Common myeloid progenitor, CD34-positive (primary cell): ENCODE measurements at regions not wholly inside any gene's neighbourhood (a gene's known extent, or its start where the extent isn't known, plus 50 kb on each side); places are given as distances from the start of the nearest gene placed in this dataset.

Experiments used
- CTCF ChIA-PET: fragments of 350-600 bp; sonication (Branson Sonifier 250); formaldehyde crosslinking; loops from one replicate; lab custom pipeline; 2021; ENCODE audit warnings: antibody characterized with exemption; lab: Charles Lee
- POLR2A ChIA-PET: fragments of 350-600 bp; sonication (Branson Sonifier 250); formaldehyde crosslinking; loops from one replicate; lab custom pipeline; 2021; ENCODE audit warnings: antibody characterized with exemption; lab: Charles Lee
- DNase-seq, 3 donors: peaks; one replicate each; pipeline versions ENCODE4 v3.0.0 to v3.0.0-alpha.2; 2013
- H3K27ac ChIP-seq, 2 experiments: 1 replicate in 1 of 2; 2 replicates in 1 of 2; pipeline ENCODE4 v1.7.0; 2013; ENCODE audit warnings: inconsistent platforms in 2 of 2, low read length in 2 of 2, mild to moderate bottlenecking in 2 of 2, low read depth in 1 of 2, moderate library complexity in 1 of 2; ENCODE audit not compliant: severe bottlenecking in 2 of 2, insufficient read depth in 1 of 2, poor library complexity in 1 of 2
- H3K27me3 ChIP-seq, 5 experiments: replicated peaks in 2 of 5; 1 replicate in 3 of 5; 2 replicates in 2 of 5; pipeline versions ENCODE4 v1.6.1 to v1.7.0; 2013; ENCODE audit warnings: low read length in 4 of 5, mild to moderate bottlenecking in 2 of 5, moderate library complexity in 2 of 5, inconsistent platforms in 1 of 5; ENCODE audit not compliant: insufficient read depth in 5 of 5, control insufficient read depth in 4 of 5
- H3K36me3 ChIP-seq, 4 experiments: 1 replicate in 2 of 4; 2 replicates in 2 of 4; pipeline versions ENCODE4 v1.6.1 to v1.7.0; 2013; ENCODE audit warnings: low read length in 3 of 4, control low read depth in 1 of 4, mild to moderate bottlenecking in 1 of 4; ENCODE audit not compliant: control insufficient read depth in 4 of 4, insufficient read depth in 4 of 4
- H3K4me1 ChIP-seq, 4 experiments: 1 replicate in 3 of 4; 2 replicates in 1 of 4; pipeline versions ENCODE4 v1.6.1 to v1.7.1; 2013; ENCODE audit warnings: low read length in 3 of 4, mild to moderate bottlenecking in 3 of 4, control low read depth in 1 of 4, inconsistent platforms in 1 of 4, moderate library complexity in 1 of 4; ENCODE audit not compliant: control insufficient read depth in 4 of 4, insufficient read depth in 4 of 4; ENCODE audit errors: control extremely low read depth in 1 of 4
- H3K4me3 ChIP-seq, 7 experiments: 1 replicate in 4 of 7; 2 replicates in 3 of 7; pipeline versions ENCODE4 v1.5.1 to v1.7.0; 2013; ENCODE audit warnings: mild to moderate bottlenecking in 7 of 7, low read length in 6 of 7, moderate library complexity in 6 of 7, inconsistent platforms in 2 of 7, low read depth in 2 of 7, control low read depth in 1 of 7; ENCODE audit not compliant: insufficient read depth in 4 of 7, control insufficient read depth in 1 of 7; ENCODE audit errors: extremely low read depth in 1 of 7
- H3K9me3 ChIP-seq, 5 experiments: 1 replicate in 4 of 5; 2 replicates in 1 of 5; pipeline versions ENCODE4 v1.6.1 to v1.7.1; 2013; ENCODE audit warnings: low read length in 4 of 5, mild to moderate bottlenecking in 2 of 5, inconsistent platforms in 1 of 5, low read depth in 1 of 5, moderate library complexity in 1 of 5; ENCODE audit not compliant: control insufficient read depth in 4 of 5, insufficient read depth in 2 of 5; ENCODE audit errors: control extremely low read depth in 1 of 5
- WGBS: methylation state at CpG from one replicate; pipeline ENCODE4 v1.1.5; 2013; ENCODE audit not compliant: insufficient coverage; 5-methylcytosine and 5-hydroxymethylcytosine counted together

GRCh38 chr12:90079529-90080210 lies 371.0 kb upstream of the ATP2B1 start:
- no peak overlapping the region for H3K4me3 ChIP-seq
- no peaks in the 10 kb centered on the region for H3K36me3 ChIP-seq
- CTCF ChIA-PET: no interaction called here
- H3K4me1 ChIP-seq: peaks cover 0 to 6% (median 2%) of the 10 kb centered on the region in 4 experiments
- WGBS: 98% methylated on average over 3 of the region's 4 CpGs
- POLR2A ChIA-PET: no interaction called here
- H3K27me3 ChIP-seq: peaks cover 0 to 18% (median 2%) of the 10 kb centered on the region in 5 experiments
- no peaks in the 10 kb centered on the region for H3K9me3 ChIP-seq
- no peak overlapping the region for H3K27ac ChIP-seq
- DNase-seq: no peak

DNA sequence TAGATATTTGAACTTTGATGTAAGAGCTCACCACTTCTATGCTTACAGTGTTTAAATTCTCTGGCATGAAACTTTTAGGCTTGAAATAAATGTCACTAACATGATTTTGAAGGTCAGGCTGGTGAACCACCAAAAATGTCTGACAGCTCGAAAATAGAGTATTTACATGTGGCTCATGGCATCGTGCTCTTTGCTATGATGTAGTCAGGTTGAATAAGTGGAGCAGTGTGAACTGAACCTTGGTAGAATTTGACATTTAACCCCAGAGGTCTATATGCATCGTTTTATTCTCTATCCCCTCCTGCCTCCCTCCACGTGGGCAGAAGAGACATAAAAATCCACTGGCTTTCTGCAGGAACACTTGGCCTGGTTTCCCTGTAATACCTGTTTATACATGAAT lies 369.7 kb upstream of the ATP2B1 start:
- Histone ChIP-seq H3K36me3 (no peaks in the 10 kb centered on the region), H3K27me3 (peaks cover 0 to 20% (median 2%) of the 10 kb centered on the region in 5 experiments), H3K9me3 (no peaks in the 10 kb centered on the region), H3K4me3 (no peak overlapping the region), H3K27ac (no peak overlapping the region), H3K4me1 (peaks cover 0 to 6% (median 2%) of the 10 kb centered on the region in 4 experiments)
- ChIA-PET POLR2A (no interaction called here), CTCF (interaction anchor here (0.7 to 1.0 kb wide), 2 partner anchors 11 to 539 kb away, joined by 3 read pairs; no protein-coding TSS in a partner anchor)
- no peak for DNase-seq
- 100% methylated on average over 1 of the region's 4 CpGs for WGBS

DNA sequence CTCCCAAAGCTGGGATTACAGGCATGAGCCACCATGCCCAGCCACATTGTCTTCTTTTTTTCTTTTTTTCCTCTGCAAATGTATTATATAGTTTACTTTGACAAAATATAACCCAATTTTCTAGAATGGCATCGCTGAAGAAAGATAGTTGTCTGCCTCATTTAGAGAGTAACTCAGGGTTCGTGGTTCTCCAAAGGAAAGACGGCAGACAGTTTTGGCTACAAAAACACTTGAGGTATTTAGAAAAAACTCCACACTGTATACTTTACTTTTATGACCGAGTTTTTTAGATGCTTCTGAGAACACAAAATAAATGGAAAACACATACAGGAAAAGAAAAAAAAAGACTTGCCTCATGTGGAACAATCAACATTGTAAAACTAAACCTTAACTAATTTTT lies 369.1 kb upstream of the ATP2B1 start:
- Histone ChIP-seq H3K27me3 (peaks cover 0 to 20% (median 2%) of the 10 kb centered on the region in 5 experiments), H3K4me1 (peaks cover 0 to 6% (median 2%) of the 10 kb centered on the region in 4 experiments), H3K4me3 (no peak overlapping the region), H3K36me3 (no peaks in the 10 kb centered on the region), H3K27ac (no peak overlapping the region), H3K9me3 (no peaks in the 10 kb centered on the region)
- no peak for DNase-seq
- ChIA-PET CTCF (interaction anchor here (1.8 kb wide), 1 partner anchor 12 kb away, joined by 4 read pairs; no protein-coding TSS in a partner anchor), POLR2A (no interaction called here)
- no CpG with 5 or more reads among the region's 4 CpGs for WGBS

- DNase-seq: peak in 2 of 3 donors; percentile 43 to 54
- no peaks in the 10 kb centered on the region for H3K36me3 ChIP-seq
- H3K27me3 ChIP-seq: peaks cover 0 to 20% (median 2%) of the 10 kb centered on the region in 5 experiments
- H3K4me1 ChIP-seq: peaks cover 0 to 6% (median 2%) of the 10 kb centered on the region in 4 experiments
- ChIA-PET POLR2A (no interaction called here), CTCF (interaction anchor here (0.9 to 1.8 kb wide), 4 partner anchors 11 to 533 kb away, joined by 3 to 4 read pairs (median 3); no protein-coding TSS in a partner anchor)
- H3K4me3 ChIP-seq: no peak overlapping the region
- WGBS: 69% methylated on average over 1 of the region's 3 CpGs
- H3K9me3 ChIP-seq: no peaks in the 10 kb centered on the region
- no peak overlapping the region for H3K27ac ChIP-seq
Observed at GRCh38 chr12:90076851-90077319, 368.2 kb upstream of the ATP2B1 start.

DNA sequence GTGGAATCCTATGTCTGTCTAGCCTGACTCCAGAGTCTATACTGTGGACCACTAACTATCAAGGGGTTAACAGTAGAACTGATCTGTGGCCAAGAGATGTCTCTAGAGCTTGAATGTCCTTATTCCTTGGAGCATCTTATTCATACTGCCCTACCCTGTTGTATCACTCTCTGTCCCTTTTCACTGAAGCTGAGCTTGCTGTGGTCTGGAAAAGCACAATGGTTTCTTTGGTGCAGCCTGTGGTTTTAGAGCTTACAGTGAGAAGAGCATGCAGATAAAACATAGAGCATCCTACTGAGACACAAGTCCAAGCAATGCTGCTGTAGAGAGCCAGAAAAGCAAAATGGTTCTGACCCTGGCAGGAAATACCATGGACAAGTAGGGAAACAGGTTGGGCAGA lies 367.0 kb upstream of the ATP2B1 start:
- peaks cover 0 to 5% (median 0%) of the 10 kb centered on the region in 5 experiments for H3K9me3 ChIP-seq
- H3K27ac ChIP-seq: no peak overlapping the region
- peaks cover 0 to 6% (median 2%) of the 10 kb centered on the region in 4 experiments for H3K4me1 ChIP-seq
- peaks cover 0 to 20% (median 2%) of the 10 kb centered on the region in 5 experiments for H3K27me3 ChIP-seq
- ChIA-PET CTCF (interaction anchor here (1.1 to 1.8 kb wide), 2 partner anchors 10 kb away, joined by 3 to 4 read pairs; no protein-coding TSS in a partner anchor), POLR2A (no interaction called here)
- no peak for DNase-seq
- no peak overlapping the region for H3K4me3 ChIP-seq
- no peaks in the 10 kb centered on the region for H3K36me3 ChIP-seq

- no CpG with 5 or more reads among the region's 2 CpGs for WGBS
- ChIA-PET POLR2A (no interaction called here), CTCF (no interaction called here)
- Histone ChIP-seq H3K4me1 (peaks cover 0 to 6% (median 2%) of the 10 kb centered on the region in 4 experiments), H3K36me3 (no peaks in the 10 kb centered on the region), H3K27me3 (peaks cover 0 to 19% (median 2%) of the 10 kb centered on the region in 5 experiments), H3K27ac (no peak overlapping the region), H3K4me3 (no peak overlapping the region), H3K9me3 (peaks cover 0 to 6% (median 4%) of the 10 kb centered on the region in 5 experiments)
- DNase-seq: no peak
Observed at GRCh38 chr12:90074086-90074485, 365.4 kb upstream of the ATP2B1 start.

DNA sequence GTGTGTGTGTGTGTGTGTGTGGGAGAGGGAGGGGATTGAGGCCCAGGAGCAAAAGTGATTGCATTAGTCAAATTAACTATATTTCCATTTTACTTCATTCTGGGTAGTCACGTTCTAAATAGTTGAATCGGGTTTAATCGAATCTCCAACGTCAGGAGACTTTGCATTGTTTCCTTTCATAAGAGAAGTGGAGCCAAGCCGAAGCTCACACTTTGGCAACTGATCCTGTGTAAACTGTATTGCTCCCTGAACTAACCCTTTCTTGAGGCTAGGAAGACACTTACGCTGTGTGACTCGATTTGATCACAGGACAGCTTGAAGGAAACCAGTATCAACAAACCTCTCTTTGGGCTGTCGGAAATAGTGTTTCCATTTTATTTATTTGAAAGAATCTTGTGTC lies 363.4 kb upstream of the ATP2B1 start:
- ChIA-PET CTCF (no interaction called here), POLR2A (no interaction called here)
- H3K4me1 ChIP-seq: peaks cover 0 to 3% (median under 1%) of the 10 kb centered on the region in 4 experiments
- H3K27ac ChIP-seq: no peak overlapping the region
- peaks cover 0 to 14% (median 2%) of the 10 kb centered on the region in 5 experiments for H3K27me3 ChIP-seq
- peaks cover 0 to 6% (median 4%) of the 10 kb centered on the region in 5 experiments for H3K9me3 ChIP-seq
- no peak for DNase-seq
- H3K36me3 ChIP-seq: no peaks in the 10 kb centered on the region
- no peak overlapping the region for H3K4me3 ChIP-seq
- WGBS: 94% methylated on average over 8 of the region's 8 CpGs
